HG03060 (cell line): ENCODE measurements at regions not wholly inside any gene's neighbourhood (a gene's known extent, or its start where the extent isn't known, plus 50 kb on each side); places are given as distances from the start of the nearest gene placed in this dataset.

Experiments
- ATAC-seq: cut with Tn5 transposase; IDR thresholded peaks from one replicate; pipeline ENCODE4 v1.9.1; 2021; ENCODE audit warnings: low read depth, moderate number of reproducible peaks; ENCODE audit not compliant: unreplicated experiment

- no peak for ATAC-seq
Measured at GRCh38 chr6:91464718-91465117, 877.8 kb upstream of the MAP3K7 start.

- ATAC-seq, result no peak
Measured at GRCh38 chr6:91464201-91464600, 877.3 kb upstream of the MAP3K7 start.

- ATAC-seq, result no peak
Measured at GRCh38 chr6:91462241-91462640, 875.4 kb upstream of the MAP3K7 start.

- ATAC-seq, result no peak
Measured at GRCh38 chr6:91453224-91453878, 866.5 kb upstream of the MAP3K7 start.

- ATAC-seq, result no peak
Measured at GRCh38 chr6:91449539-91449938, 862.7 kb upstream of the MAP3K7 start.

GRCh38 chr6:91447530-91448254 is 860.8 kb upstream of the MAP3K7 start:
- no peak for ATAC-seq

- ATAC-seq, result no peak
Measured at GRCh38 chr6:91447081-91447480, 860.2 kb upstream of the MAP3K7 start.

GRCh38 chr6:91443405-91443804 is 856.5 kb upstream of the MAP3K7 start:
- ATAC-seq, result no peak

GRCh38 chr6:91442342-91442741 is 855.5 kb upstream of the MAP3K7 start:
- no peak for ATAC-seq

- ATAC-seq, result no peak
Measured at GRCh38 chr6:91438570-91438969, 851.7 kb upstream of the MAP3K7 start.

GRCh38 chr6:91437315-91437729 is 850.5 kb upstream of the MAP3K7 start:
- no peak for ATAC-seq

GRCh38 chr6:91436448-91436847 is 849.6 kb upstream of the MAP3K7 start:
- no peak for ATAC-seq

- no peak for ATAC-seq
Measured at GRCh38 chr6:91435630-91436029, 848.8 kb upstream of the MAP3K7 start.

- no peak for ATAC-seq
Measured at GRCh38 chr6:91434576-91434975, 847.7 kb upstream of the MAP3K7 start.

GRCh38 chr6:91433660-91434534 is 847.0 kb upstream of the MAP3K7 start:
- no peak for ATAC-seq

- ATAC-seq, result no peak
Measured at GRCh38 chr6:91428953-91429560, 842.2 kb upstream of the MAP3K7 start.

GRCh38 chr6:91428296-91428695 is 841.4 kb upstream of the MAP3K7 start:
- ATAC-seq, result no peak

- ATAC-seq, result no peak
Measured at GRCh38 chr6:91420243-91420642, 833.4 kb upstream of the MAP3K7 start.

- no peak for ATAC-seq
Measured at GRCh38 chr6:91415031-91415605, 828.2 kb upstream of the MAP3K7 start.

- ATAC-seq, result no peak
Measured at GRCh38 chr6:91412532-91412931, 825.7 kb upstream of the MAP3K7 start.

- ATAC-seq, result no peak
Measured at GRCh38 chr6:91407706-91408105, 820.8 kb upstream of the MAP3K7 start.
